ENCODE measurements at regions not wholly inside any gene's neighbourhood (a gene's known extent, or its start where the extent isn't known, plus 50 kb on each side); places are given as distances from the start of the nearest gene placed in this dataset.

- ATAC-seq (no peak), DNase-seq (no peak)
Measured at GRCh38 chr20:43306837-43307236, 117.1 kb upstream of the PTPRT start.

GRCh38 chr20:43305749-43306148 is 116.0 kb upstream of the PTPRT start:
- DNase-seq (no peak), ATAC-seq (no peak)

GRCh38 chr20:43304598-43304997 is 114.9 kb upstream of the PTPRT start:
- DNase-seq (no peak), ATAC-seq (no peak)

- ATAC-seq, result no peak
Measured at GRCh38 chr20:43302936-43303335, 113.2 kb upstream of the PTPRT start.

GRCh38 chr20:43300901-43301300 is 111.2 kb upstream of the PTPRT start:
- DNase-seq (no peak), ATAC-seq (no peak)

More at GRCh38 chr20:43302936-43303335, 113.2 kb upstream of the PTPRT start:
- no peak for DNase-seq

- ATAC-seq (no peak), DNase-seq (no peak)
Measured at GRCh38 chr20:43295781-43296180, 106.1 kb upstream of the PTPRT start.

GRCh38 chr20:43295263-43295662 is 105.6 kb upstream of the PTPRT start:
- ATAC-seq (no peak), DNase-seq (no peak)

GRCh38 chr20:43294031-43294430 is 104.3 kb upstream of the PTPRT start:
- DNase-seq (no peak), ATAC-seq (no peak)

GRCh38 chr20:43293068-43293786 is 103.5 kb upstream of the PTPRT start:
- no peak for DNase-seq
- no peak for ATAC-seq

- DNase-seq (no peak), ATAC-seq (no peak)
Measured at GRCh38 chr20:43292222-43292621, 102.5 kb upstream of the PTPRT start.

GRCh38 chr20:43287637-43288036 is 97.9 kb upstream of the PTPRT start:
- DNase-seq, result no peak
- ATAC-seq, result no peak

GRCh38 chr20:43285170-43285569 is 95.5 kb upstream of the PTPRT start:
- ATAC-seq (no peak), DNase-seq (no peak)

- DNase-seq, result no peak
- ATAC-seq, result no peak
Measured at GRCh38 chr20:43284486-43284885, 94.8 kb upstream of the PTPRT start.

GRCh38 chr20:43283126-43283525 is 93.4 kb upstream of the PTPRT start:
- no peak for ATAC-seq
- no peak for DNase-seq

GRCh38 chr20:43271980-43272379 is 82.3 kb upstream of the PTPRT start:
- ATAC-seq, result no peak
- DNase-seq, result no peak

- DNase-seq, result no peak
- no peak for ATAC-seq
Measured at GRCh38 chr20:43265449-43265848, 75.7 kb upstream of the PTPRT start.

GRCh38 chr20:43263226-43263625 is 73.5 kb upstream of the PTPRT start:
- ATAC-seq, result no peak
- DNase-seq, result no peak

GRCh38 chr20:43262341-43262740 is 72.6 kb upstream of the PTPRT start:
- no peak for ATAC-seq
- DNase-seq, result no peak

GRCh38 chr20:43255877-43256276 is 66.2 kb upstream of the PTPRT start:
- DNase-seq (no peak), ATAC-seq (no peak)

GRCh38 chr20:43252761-43253160 is 63.1 kb upstream of the PTPRT start:
- no peak for DNase-seq
- ATAC-seq, result no peak

- DNase-seq (no peak), ATAC-seq (no peak)
Measured at GRCh38 chr20:43248341-43248740, 58.6 kb upstream of the PTPRT start.

- ATAC-seq (no peak), DNase-seq (no peak)
Measured at GRCh38 chr20:43247361-43247760, 57.7 kb upstream of the PTPRT start.

GRCh38 chr20:43244647-43245046 is 54.9 kb upstream of the PTPRT start:
- ATAC-seq (no peak), DNase-seq (no peak)

GRCh38 chr20:43243672-43244269 is 54.1 kb upstream of the PTPRT start:
- ATAC-seq (no peak), DNase-seq (no peak)

Measured in stimulated activated naive CD8-positive, alpha-beta T cell treated with anti-CD3 and anti-CD28 coated beads, Interleukin-15, Interleukin-2, amounts not matched to agents 100 U/mL and 50 U/mL, for 24 hours (primary cell).